SIG-M5 treated with dmso at 0.1 percent for 504 hours (cell line): ENCODE measurements at regions not wholly inside any gene's neighbourhood (a gene's known extent, or its start where the extent isn't known, plus 50 kb on each side); places are given as distances from the start of the nearest gene placed in this dataset.
"Not testable (repeated sequence)": the region's sequence is repeated elsewhere in the genome, so short reads cannot be mapped to it uniquely, and the experiment has no call there.

Experiments used
- DNase-seq: peaks from one replicate; lab custom pipeline; 2025; ENCODE audit not compliant: unreplicated experiment; lab: John Stamatoyannopoulos, UW

GRCh38 chr6:28836703-28837102 lies 87.1 kb downstream of the TRIM27 start:
- DNase-seq = not testable (repeated sequence)

- DNase-seq = peak; percentile 64
Observed at GRCh38 chr6:28838289-28838633, 85.5 kb downstream of the TRIM27 start.

- peak; percentile 80 for DNase-seq
Observed at GRCh38 chr6:28838634-28839442, 84.9 kb downstream of the TRIM27 start.

GRCh38 chr6:28839443-28840120 lies 84.2 kb downstream of the TRIM27 start:
- DNase-seq = no peak

GRCh38 chr6:28841290-28841689 lies 82.5 kb downstream of the TRIM27 start:
- no peak for DNase-seq

GRCh38 chr6:28848756-28849155 lies 75.0 kb downstream of the TRIM27 start:
- DNase-seq = not testable (repeated sequence)
